ENCODE measurements at regions not wholly inside any gene's neighbourhood (a gene's known extent, or its start where the extent isn't known, plus 50 kb on each side); places are given as distances from the start of the nearest gene placed in this dataset.

- no peaks in the 10 kb centered on the region for H3K4me1 ChIP-seq (ENCODE audit: control insufficient read depth in 1 of 2, insufficient read depth in 2 of 2, low read length in 2 of 2)
- no peak overlapping the region for H3K4me2 ChIP-seq (ENCODE audit: low read length)
- no peaks in the 10 kb centered on the region for H3K9me2 ChIP-seq (ENCODE audit: insufficient read depth)
- CTCF ChIA-PET = no interaction called here
- no TSS peak for BruUV-seq (replicated peaks)
- DNase-seq (ENCODE audit: low read depth, low spot score) (no peak), ATAC-seq (no peak)
- peaks cover 3 to 16% of the 10 kb centered on the region in 2 experiments; a peak in 2 of 4 replicates for H3K9me3 ChIP-seq (ENCODE audit: control insufficient read depth in 1 of 2, insufficient read depth in 1 of 2, low read depth in 1 of 2, low read length in 2 of 2)
- H4K20me1 ChIP-seq (ENCODE audit: insufficient read depth) = no peaks in the 10 kb centered on the region
- H2AFZ ChIP-seq (ENCODE audit: low read depth, low read length, poor library complexity, severe bottlenecking) = no peak overlapping the region
- no peak overlapping the region for H3K9ac ChIP-seq (ENCODE audit: low read length)
- no peaks in the 10 kb centered on the region for H3K79me2 ChIP-seq (ENCODE audit: insufficient read depth, low read length)
- POLR2A ChIA-PET = no interaction called here
- intact Hi-C loops (cut with micrococcal nuclease) = no loop called here
- RAD21 ChIA-PET (ENCODE audit: low non-redundant PET in 1 of 2, low total read pairs in 2 of 2, uncharacterized antibody in 2 of 2, unreplicated experiment in 2 of 2) = no interaction called here
- no peak for TF ChIP-seq ZNF274 (IDR thresholded peaks at IDR 0.05; ENCODE audit: low read depth, low read length)
- no peak for TF ChIP-seq CTCF (IDR thresholded peaks at IDR 0.05 in 2 of 3, conservative IDR thresholded peaks at IDR 0.05 in 1 of 3; ENCODE audit: borderline replicate concordance in 1 of 3, insufficient read depth in 1 of 3, low read depth in 2 of 3, low read length in 2 of 3)
- no peak for TF ChIP-seq EGR1 (IDR thresholded peaks at IDR 0.05; ENCODE audit: low read depth)
- TF ChIP-seq, protein P1, sequence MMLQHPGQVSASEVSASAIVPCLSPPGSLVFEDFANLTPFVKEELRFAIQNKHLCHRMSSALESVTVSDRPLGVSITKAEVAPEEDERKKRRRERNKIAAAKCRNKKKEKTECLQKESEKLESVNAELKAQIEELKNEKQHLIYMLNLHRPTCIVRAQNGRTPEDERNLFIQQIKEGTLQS (IDR thresholded peaks at IDR 0.05) = no peak
- no peak for TF ChIP-seq FOSL1 (IDR thresholded peaks at IDR 0.05; ENCODE audit: low read depth)
- TF ChIP-seq, protein P2, sequence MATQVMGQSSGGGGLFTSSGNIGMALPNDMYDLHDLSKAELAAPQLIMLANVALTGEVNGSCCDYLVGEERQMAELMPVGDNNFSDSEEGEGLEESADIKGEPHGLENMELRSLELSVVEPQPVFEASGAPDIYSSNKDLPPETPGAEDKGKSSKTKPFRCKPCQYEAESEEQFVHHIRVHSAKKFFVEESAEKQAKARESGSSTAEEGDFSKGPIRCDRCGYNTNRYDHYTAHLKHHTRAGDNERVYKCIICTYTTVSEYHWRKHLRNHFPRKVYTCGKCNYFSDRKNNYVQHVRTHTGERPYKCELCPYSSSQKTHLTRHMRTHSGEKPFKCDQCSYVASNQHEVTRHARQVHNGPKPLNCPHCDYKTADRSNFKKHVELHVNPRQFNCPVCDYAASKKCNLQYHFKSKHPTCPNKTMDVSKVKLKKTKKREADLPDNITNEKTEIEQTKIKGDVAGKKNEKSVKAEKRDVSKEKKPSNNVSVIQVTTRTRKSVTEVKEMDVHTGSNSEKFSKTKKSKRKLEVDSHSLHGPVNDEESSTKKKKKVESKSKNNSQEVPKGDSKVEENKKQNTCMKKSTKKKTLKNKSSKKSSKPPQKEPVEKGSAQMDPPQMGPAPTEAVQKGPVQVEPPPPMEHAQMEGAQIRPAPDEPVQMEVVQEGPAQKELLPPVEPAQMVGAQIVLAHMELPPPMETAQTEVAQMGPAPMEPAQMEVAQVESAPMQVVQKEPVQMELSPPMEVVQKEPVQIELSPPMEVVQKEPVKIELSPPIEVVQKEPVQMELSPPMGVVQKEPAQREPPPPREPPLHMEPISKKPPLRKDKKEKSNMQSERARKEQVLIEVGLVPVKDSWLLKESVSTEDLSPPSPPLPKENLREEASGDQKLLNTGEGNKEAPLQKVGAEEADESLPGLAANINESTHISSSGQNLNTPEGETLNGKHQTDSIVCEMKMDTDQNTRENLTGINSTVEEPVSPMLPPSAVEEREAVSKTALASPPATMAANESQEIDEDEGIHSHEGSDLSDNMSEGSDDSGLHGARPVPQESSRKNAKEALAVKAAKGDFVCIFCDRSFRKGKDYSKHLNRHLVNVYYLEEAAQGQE (IDR thresholded peaks at IDR 0.05; ENCODE audit: low read depth) = no peak
- no peak for TF ChIP-seq CEBPB (IDR thresholded peaks at IDR 0.05; ENCODE audit: low read depth)
- no peak for TF ChIP-seq SIN3A (IDR thresholded peaks at IDR 0.05; ENCODE audit: low read depth)
- no peak for TF ChIP-seq RAD21 (IDR thresholded peaks at IDR 0.05; ENCODE audit: low read depth)
- TF ChIP-seq TCF7L2 (IDR thresholded peaks at IDR 0.05; ENCODE audit: borderline replicate concordance, extremely low read depth, insufficient read depth, insufficient read length) = no peak
- no peak for TF ChIP-seq ELF1 (IDR thresholded peaks at IDR 0.05; ENCODE audit: borderline replicate concordance, low read depth)
- no peak for TF ChIP-seq SP1 (IDR thresholded peaks at IDR 0.05; ENCODE audit: low read depth)
- TF ChIP-seq SRF (IDR thresholded peaks at IDR 0.05; ENCODE audit: low read depth) = no peak
- no peak for TF ChIP-seq YY1 (IDR thresholded peaks at IDR 0.05; ENCODE audit: extremely low read depth, insufficient replicate concordance, low read depth, low read length)
- no peak for TF ChIP-seq EZH2phosphoT487 (IDR thresholded peaks at IDR 0.05; ENCODE audit: borderline replicate concordance)
- no peak for TF ChIP-seq POLR2A (IDR thresholded peaks at IDR 0.05; ENCODE audit: borderline replicate concordance, extremely low read depth, insufficient read depth, insufficient read length)
- no peak for TF ChIP-seq POLR2AphosphoS5 (IDR thresholded peaks at IDR 0.05; ENCODE audit: low read depth, low read length)
- no peak overlapping the region for H3K27ac ChIP-seq (ENCODE audit: low read depth, low read length)
- no peaks in the 10 kb centered on the region for H3K27me3 ChIP-seq (ENCODE audit: insufficient read depth, low read length)
- no peaks in the 10 kb centered on the region for H3K36me3 ChIP-seq (ENCODE audit: control insufficient read depth in 1 of 2, insufficient read depth in 2 of 2, low read length in 2 of 2)
- no peak overlapping the region for H3K4me3 ChIP-seq (replicated peaks in 1 of 2; ENCODE audit: low read depth in 1 of 2, low read length in 2 of 2)
Measured at GRCh38 chr4:64465263-64465662, 56.0 kb upstream of the TECRL start.

Data from HCT116 (cell line).